Adrenal gland (tissue), 9 donors: ENCODE measurements at regions not wholly inside any gene's neighbourhood (a gene's known extent, or its start where the extent isn't known, plus 50 kb on each side); places are given as distances from the start of the nearest gene placed in this dataset.

Source experiments
- DNase-seq, 7 donors: peaks; one replicate each; pipeline ENCODE4 v3.0.0-alpha.2; 2019 to 2020
- H3K27ac ChIP-seq, 5 donors: fragments of 200-600 bp; sonication (generic) in 4 of 5; 1 replicate in 3 of 5; 2 replicates in 2 of 5; pipeline versions ENCODE4 v1.5.1 to v1.8.0; 2016 to 2020; ENCODE audit warnings: mild to moderate bottlenecking in 1 of 5
- H3K27me3 ChIP-seq: fragments of 200-600 bp; 2 replicates; pipeline ENCODE4 v1.8.0; 2021
- H3K36me3 ChIP-seq, 2 donors: fragments of 200-600 bp; replicated peaks in 1 of 2; 1 replicate in 1 of 2; 2 replicates in 1 of 2; pipeline versions ENCODE4 v1.5.1 to v1.8.0; 2018 to 2022
- H3K4me1 ChIP-seq, 2 donors: fragments of 200-600 bp; replicated peaks in 1 of 2; 1 replicate in 1 of 2; 2 replicates in 1 of 2; pipeline versions ENCODE4 v1.5.1 to v1.8.0; 2018 to 2021
- H3K4me3 ChIP-seq, 4 donors: fragments of 200-600 bp; sonication (generic) in 3 of 4; one replicate each; pipeline ENCODE4 v1.5.1; 2016 to 2018
- H3K9me3 ChIP-seq, 3 donors: fragments of 200-600 bp; sonication (generic) in 1 of 3; replicated peaks in 1 of 3; 1 replicate in 2 of 3; 2 replicates in 1 of 3; pipeline versions ENCODE4 v1.5.1 to v1.8.0; 2016 to 2021
- POLR2A ChIP-seq, 2 donors: fragments of 450-650 bp; IDR thresholded peaks; one replicate each; pipeline ENCODE4 v1.6.1; 2017; ENCODE audit warnings: antibody characterized with exemption in 2 of 2, mild to moderate bottlenecking in 2 of 2, moderate library complexity in 1 of 2
- WGBS, 4 donors: extraction: QIAGEN DNeasy Blood & Tissue Kit in 2 of 4; methylation state at CpG; one replicate each; pipeline versions ENCODE4 v1.1.5 to v1.1.7; 2013 to 2017; 5-methylcytosine and 5-hydroxymethylcytosine counted together
- intact Hi-C, 2 donors: fragments of 100-400 bp; cut with DNase I; formaldehyde crosslinking; loops; one replicate each; pipeline versions ENCODE4 v1.14.1 to v1.15.0; 2022 to 2023
- TF ChIP-seq, protein P1 (sequence below), 6 experiments: fragments of 450-650 bp in 4 of 6; fragments of 200-600 bp in 2 of 6; sonication (generic) in 1 of 6; IDR thresholded peaks; 1 replicate in 5 of 6; 2 replicates in 1 of 6; pipeline versions ENCODE4 v1.5.1 to v1.8.0; 2016 to 2021; ENCODE audit warnings: antibody characterized with exemption in 6 of 6, mild to moderate bottlenecking in 2 of 6, moderate library complexity in 1 of 6
- donor health status: healthy with polysubstance abuse.
- donor health status: Bipolar disorder and iron deficiency.
- donor health status: DM: yes; HTN: yes; CAD: no.
- donor health status: DM: no; HTN: no; CAD: no.
- donor health status: DM: no; HTN: no; CAD: no.

DNA sequence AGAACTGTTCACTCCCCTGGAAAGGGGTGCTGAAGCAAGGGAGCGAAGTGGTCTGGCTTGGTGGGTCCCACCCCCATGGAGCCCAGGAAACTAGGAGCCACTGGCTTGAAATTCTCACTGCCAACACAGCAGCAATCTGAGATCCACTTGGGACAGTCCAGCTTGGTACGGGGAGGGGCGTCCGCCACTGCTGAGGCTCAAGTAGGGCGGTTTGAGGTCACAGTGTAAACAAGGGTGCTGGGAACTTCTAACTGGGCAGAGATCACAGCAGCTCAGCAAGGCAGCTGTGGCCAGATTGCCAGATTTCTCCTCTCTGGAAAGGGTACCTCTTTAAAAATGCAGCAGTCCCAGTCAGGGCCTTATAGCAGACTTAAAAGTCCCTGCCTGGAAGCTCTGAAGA is 53.9 kb upstream of the GALNTL6 start:
- intact Hi-C loops = no loop called here
- no peaks in the 10 kb centered on the region for H3K4me1 ChIP-seq
- H3K27ac ChIP-seq = no peak overlapping the region
- WGBS, 4 donors = 83 to 94% (median 89%) methylated on average over 5 of the region's 5 CpGs
- no peak overlapping the region for H3K4me3 ChIP-seq
- no peak for DNase-seq
- H3K27me3 ChIP-seq = no peaks in the 10 kb centered on the region
- H3K9me3 ChIP-seq = no peaks in the 10 kb centered on the region
- TF ChIP-seq POLR2A (IDR thresholded peaks at IDR 0.05) = no peak
- TF ChIP-seq, protein P1, sequence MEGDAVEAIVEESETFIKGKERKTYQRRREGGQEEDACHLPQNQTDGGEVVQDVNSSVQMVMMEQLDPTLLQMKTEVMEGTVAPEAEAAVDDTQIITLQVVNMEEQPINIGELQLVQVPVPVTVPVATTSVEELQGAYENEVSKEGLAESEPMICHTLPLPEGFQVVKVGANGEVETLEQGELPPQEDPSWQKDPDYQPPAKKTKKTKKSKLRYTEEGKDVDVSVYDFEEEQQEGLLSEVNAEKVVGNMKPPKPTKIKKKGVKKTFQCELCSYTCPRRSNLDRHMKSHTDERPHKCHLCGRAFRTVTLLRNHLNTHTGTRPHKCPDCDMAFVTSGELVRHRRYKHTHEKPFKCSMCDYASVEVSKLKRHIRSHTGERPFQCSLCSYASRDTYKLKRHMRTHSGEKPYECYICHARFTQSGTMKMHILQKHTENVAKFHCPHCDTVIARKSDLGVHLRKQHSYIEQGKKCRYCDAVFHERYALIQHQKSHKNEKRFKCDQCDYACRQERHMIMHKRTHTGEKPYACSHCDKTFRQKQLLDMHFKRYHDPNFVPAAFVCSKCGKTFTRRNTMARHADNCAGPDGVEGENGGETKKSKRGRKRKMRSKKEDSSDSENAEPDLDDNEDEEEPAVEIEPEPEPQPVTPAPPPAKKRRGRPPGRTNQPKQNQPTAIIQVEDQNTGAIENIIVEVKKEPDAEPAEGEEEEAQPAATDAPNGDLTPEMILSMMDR (IDR thresholded peaks at IDR 0.05) = no peak
- H3K36me3 ChIP-seq = no peaks in the 10 kb centered on the region

DNA sequence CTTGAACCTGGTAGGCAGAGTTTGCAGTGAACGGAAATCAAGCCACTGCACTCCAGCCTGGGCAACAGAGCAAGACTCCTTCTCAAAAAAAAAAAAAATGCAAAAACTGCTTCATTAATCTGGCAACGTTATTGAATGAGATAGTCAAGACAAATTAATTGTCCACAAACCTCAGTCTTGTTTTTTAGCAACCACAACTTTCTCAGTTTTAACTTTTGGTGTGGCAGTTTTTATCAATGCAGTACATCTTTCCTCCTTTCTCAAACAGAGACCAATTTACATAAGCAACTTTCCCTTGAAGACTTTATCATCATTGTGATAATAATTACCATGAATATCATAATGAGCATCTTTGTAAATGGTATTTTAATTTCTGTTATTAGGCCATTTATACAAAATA is 61.7 kb upstream of the GALNTL6 start:
- TF ChIP-seq, protein P1 (IDR thresholded peaks at IDR 0.05) = no peak
- no peak for TF ChIP-seq POLR2A (IDR thresholded peaks at IDR 0.05)
- no peaks in the 10 kb centered on the region for H3K4me1 ChIP-seq
- intact Hi-C loops = no loop called here
- H3K36me3 ChIP-seq = no peaks in the 10 kb centered on the region
- H3K4me3 ChIP-seq = no peak overlapping the region
- 62 to 79% (median 68%) methylated on average over 2 of the region's 2 CpGs for WGBS, 4 donors
- H3K9me3 ChIP-seq = no peaks in the 10 kb centered on the region
- no peak for DNase-seq
- H3K27ac ChIP-seq = no peak overlapping the region
- H3K27me3 ChIP-seq = no peaks in the 10 kb centered on the region

DNA sequence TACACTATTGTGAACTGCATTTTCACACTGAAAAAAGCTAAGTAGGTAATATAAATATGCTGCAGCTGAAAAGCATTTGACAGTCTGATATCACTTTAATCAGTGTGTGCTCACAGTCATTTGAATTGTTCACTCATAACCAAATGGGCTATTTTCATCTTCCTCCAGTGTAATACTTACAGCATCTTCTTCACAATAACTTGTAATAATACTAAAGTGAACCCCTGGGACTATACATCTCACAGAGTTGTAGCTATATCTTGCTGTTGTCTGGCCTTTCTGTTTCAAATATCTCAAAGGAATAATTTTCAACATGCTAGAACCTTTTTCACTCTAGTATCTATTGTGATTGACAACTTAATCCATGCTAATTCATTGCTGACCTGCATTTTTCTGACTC is 66.8 kb upstream of the GALNTL6 start:
- no peak for TF ChIP-seq POLR2A (IDR thresholded peaks at IDR 0.05)
- TF ChIP-seq, protein P1 (IDR thresholded peaks at IDR 0.05) = no peak

DNA sequence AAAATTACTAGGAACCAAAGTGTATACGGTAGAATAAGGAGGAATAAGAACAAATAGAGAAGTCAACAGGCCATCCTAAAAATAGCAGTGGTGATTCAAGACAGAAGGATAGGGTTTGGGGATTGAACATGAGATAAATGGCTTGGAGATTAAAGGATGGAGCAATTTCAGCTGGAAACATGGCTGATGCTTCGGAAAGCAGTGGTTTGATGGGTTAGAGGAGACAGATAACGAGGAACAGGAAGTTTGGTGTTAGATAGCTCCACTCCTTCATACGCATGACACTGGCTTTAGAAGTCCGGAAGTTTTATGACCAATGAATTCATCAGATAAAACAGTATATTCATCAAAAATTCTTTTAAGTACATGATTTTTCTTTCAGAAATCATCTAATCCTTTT is 70.8 kb upstream of the GALNTL6 start:
- no peaks in the 10 kb centered on the region for H3K36me3 ChIP-seq
- no peaks in the 10 kb centered on the region for H3K9me3 ChIP-seq
- H3K27ac ChIP-seq = no peak overlapping the region
- 49 to 73% (median 66%) methylated on average over 5 of the region's 5 CpGs for WGBS, 4 donors
- intact Hi-C loops = no loop called here
- H3K4me1 ChIP-seq = no peaks in the 10 kb centered on the region
- no peaks in the 10 kb centered on the region for H3K27me3 ChIP-seq
- TF ChIP-seq POLR2A (IDR thresholded peaks at IDR 0.05) = no peak
- TF ChIP-seq, protein P1 (IDR thresholded peaks at IDR 0.05) = no peak
- DNase-seq = no peak
- H3K4me3 ChIP-seq = no peak overlapping the region

More for the DNA sequence above, 66.8 kb upstream of the GALNTL6 start:
- Histone ChIP-seq H3K27me3 (no peaks in the 10 kb centered on the region), H3K36me3 (no peaks in the 10 kb centered on the region), H3K4me3 (no peak overlapping the region), H3K27ac (no peak overlapping the region), H3K9me3 (no peaks in the 10 kb centered on the region), H3K4me1 (no peaks in the 10 kb centered on the region)
- no peak for DNase-seq
- intact Hi-C loops = no loop called here
